GM18873 (cell line): ENCODE measurements at regions not wholly inside any gene's neighbourhood (a gene's known extent, or its start where the extent isn't known, plus 50 kb on each side); places are given as distances from the start of the nearest gene placed in this dataset.

Experiments
- ATAC-seq: cut with Tn5 transposase; IDR thresholded peaks from one replicate; pipeline ENCODE4 v1.9.1; 2021; ENCODE audit warnings: mild to moderate bottlenecking, moderate library complexity, moderate number of reproducible peaks; ENCODE audit not compliant: unreplicated experiment, low FRiP score

DNA sequence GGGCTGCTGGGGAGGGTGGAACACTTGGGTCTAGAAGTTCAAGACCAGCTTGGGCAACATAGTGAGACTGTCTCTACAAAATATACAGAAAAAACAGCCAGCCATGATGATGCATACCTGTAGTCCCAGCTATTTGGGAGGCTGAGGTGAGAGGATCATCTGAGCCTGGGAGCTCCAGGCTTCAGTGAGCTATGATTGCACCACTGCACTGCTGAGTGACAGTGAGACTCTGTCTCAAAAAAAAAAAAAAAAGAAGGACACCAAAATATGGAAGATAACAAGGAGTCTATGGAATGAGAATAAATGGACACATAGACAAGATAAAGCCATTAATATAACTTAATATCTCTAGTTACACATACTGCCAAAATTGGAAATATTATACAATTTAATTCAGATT is 62.7 kb upstream of the IL15 start:
- ATAC-seq = no peak

DNA sequence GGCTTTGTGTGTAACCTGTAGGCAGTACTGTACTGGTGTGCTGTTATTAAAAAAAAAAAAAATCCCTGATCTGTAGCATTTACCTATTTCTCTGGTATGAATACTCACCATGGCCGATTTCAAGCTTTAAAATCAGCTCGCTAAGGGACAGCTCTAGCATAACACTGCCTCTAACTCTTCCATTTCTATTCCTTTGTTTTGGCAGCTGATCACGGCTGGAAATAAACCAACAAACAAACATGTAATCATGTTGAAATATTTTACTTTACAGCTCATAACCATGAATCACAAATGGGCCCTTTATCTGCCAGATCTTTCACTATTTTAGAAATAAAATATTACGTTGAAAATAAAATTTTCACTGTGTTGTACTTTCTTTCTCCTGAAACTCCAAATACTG is 60.5 kb upstream of the IL15 start:
- no peak for ATAC-seq

DNA sequence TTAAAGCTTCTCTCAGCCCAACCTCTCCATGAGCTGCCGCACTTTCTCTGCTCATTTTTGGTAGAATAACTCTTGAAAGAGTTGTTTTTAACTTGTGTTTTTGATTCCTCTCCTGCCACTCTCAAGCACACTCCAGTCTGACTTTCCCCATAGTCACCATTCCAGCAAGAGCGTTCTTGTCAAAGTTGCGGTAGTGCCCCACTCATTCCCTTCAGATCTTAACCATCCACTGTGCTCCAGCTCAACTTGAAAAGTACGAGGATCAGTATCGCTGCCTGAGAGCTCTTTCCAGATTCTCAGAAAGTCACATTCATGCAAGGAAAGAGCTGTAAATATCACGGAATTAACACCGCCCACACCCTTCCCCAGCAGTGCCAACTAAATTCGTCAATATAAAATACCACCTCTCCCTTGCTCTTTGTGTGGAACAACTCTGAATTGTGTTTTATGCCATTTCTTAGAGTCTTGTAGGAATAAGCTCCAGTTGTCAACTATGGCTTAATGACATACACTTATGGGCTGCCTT is 59.7 kb upstream of the IL15 start:
- no peak for ATAC-seq

DNA sequence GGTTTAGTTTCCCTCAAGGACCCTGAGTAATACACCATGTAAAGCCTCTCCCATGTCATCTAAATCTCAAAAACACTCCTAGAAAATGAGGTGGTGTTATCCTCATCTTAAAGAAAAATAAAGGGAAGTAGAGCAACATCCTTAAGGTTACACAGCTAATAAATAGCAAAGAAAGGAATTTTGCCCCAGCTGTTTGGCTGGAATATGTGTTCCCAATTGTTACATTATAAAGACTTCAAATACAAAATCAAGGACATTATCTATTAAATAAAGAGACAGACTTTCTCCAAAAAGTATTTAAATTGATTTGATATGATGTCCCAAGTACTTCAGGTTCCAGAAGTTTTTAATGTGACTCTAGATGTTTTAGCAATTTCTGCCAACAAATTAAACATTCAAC is 57.9 kb upstream of the IL15 start:
- ATAC-seq = no peak

DNA sequence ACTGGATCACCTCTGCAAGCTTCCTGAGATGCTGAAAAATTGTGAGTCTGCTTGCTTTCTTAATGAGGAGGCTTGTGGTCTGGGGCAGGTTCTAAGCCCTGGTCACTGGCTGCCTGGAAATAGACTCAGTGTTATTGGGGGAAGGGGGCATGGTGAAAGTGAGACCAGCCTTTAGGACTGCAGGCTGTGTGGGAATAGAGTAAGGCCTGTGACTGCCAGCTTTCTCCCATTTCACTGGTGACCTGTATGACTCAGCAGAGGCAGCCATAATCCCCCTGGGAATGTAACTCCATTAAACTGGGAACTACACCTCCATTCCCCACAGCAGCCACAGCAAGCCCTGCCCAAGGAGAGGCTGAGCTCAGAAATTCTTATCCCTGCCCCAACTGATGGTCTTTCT is 55.9 kb upstream of the IL15 start:
- ATAC-seq = no peak
